Cerebellar nuclear complex (tissue), 1 donor: ENCODE measurements at regions not wholly inside any gene's neighbourhood (a gene's known extent, or its start where the extent isn't known, plus 50 kb on each side); places are given as distances from the start of the nearest gene placed in this dataset.

Experiments used
- DNase-seq, 2 experiments: peaks; one replicate each; lab custom pipeline; 2025; lab: John Stamatoyannopoulos, UW

- DNase-seq = no peak
Observed at GRCh38 chr11:25970726-25971508, 361.0 kb upstream of the ANO3 start.

DNA sequence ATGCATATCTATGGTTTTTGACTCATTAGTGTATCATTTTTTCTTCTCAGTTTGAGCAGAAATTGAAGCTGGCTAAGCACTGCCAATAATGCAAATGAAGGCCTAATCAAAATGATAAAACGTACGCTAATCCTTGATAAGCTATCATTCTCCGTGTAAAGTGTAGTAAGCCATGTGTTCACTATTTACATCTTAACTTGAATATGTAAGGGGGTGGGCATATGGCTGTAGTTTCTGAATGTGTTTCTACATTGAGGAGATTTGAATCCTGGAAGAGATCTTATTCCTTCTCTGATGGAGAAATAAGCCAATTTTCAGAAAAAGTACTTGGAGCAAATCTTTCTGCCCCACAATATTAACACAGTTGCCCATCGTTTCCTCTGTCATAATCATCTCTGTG is 351.8 kb upstream of the ANO3 start:
- DNase-seq = no peak

- no peak for DNase-seq
Observed at GRCh38 chr11:25981998-25982397, 349.9 kb upstream of the ANO3 start.

- DNase-seq = no peak
Observed at GRCh38 chr11:25983280-25983679, 348.6 kb upstream of the ANO3 start.

DNA sequence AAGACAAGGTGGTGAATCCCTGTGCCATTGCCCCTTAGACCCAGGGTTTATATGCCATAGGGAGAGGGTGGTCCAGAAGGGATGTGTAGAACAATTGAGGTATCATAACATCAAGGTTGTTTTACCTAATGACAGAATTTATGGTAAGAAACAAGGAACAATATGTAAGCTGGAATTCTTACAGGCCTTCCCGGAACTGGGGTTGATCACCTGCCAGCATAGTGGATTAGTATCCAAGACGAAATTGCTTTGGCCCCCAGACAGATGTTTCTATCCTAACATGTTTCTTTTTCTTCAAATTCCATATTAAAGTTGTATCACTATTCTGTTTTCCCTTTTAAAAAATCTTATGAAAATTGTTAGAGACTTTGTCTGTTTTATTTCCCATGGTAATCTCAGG is 343.8 kb upstream of the ANO3 start:
- no peak for DNase-seq

DNA sequence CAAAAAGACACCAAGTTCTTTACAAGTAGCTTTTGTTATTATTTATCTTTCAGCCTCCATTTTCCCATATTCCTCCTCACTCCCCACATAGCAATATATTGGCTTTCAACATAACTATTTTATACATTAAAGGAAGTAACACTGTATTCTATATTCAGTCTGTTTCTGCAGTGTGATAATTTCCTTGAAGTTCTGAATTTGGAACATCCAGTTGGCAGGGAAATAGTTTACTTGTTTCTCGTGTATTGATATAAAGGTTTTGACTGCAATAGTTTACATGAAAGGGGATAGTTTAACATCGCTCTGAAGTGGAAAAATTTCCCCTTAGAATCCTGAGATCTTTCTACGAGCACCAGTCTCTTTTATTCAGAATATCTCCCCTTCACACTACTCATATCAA is 341.5 kb upstream of the ANO3 start:
- DNase-seq = no peak

DNA sequence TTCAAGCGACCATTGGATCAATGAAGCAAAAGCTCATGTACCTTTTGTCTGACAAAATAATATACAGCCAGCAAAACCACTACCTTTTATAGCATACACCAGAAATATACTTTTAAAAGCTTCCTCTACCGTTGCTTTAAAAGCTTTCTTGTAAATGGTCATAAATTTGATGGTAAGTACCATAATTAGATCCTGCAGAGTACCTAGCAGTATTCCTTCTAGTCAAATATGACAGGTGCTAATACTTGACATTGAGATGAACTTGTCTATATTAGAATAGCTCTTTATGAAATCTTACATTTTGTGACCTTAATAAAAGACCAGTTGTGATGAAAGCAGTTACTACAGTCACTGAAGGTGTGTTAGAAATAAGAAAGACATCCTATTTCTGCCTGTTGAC is 340.5 kb upstream of the ANO3 start:
- DNase-seq = no peak

DNA sequence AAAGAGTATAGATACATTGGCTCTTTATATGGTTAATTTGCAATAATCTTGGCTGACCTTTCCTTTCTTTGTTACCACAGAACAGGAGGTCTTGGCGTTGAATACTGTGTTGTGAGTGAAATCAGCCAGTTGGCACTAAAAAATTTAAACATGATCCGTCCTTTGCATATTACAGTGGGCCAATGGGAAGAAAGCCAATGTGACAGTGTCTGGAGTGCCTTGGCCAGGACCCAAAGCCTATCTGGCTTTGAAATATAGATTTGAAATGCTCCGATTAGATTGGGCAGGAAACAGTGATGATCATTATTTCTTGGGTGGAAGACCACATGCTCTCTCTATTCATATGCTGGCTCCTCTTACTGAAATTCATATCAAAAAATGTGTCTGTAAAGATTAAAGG is 339.6 kb upstream of the ANO3 start:
- no peak for DNase-seq

DNA sequence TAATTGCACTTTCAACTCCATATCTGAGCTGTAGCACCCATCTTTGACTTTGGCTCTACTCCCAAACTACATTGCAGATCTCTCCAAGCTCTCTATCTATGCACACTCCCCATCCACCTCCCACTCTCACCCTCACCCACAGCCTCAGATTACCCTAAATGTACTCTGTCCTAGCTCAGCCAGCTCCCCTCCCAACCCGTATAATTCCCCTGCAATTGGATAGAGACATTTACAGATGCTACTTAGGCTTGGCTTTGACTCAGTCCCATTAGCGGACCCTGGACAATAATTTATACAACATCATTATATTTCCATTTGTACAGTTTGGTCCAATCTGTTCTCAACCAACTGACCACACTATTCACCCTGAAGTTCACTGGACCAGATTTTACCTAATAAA is 338.9 kb upstream of the ANO3 start:
- DNase-seq = no peak

GRCh38 chr11:26011474-26011873 is 320.5 kb upstream of the ANO3 start:
- no peak for DNase-seq

- no peak for DNase-seq
Observed at GRCh38 chr11:26014456-26015115, 317.3 kb upstream of the ANO3 start.

DNA sequence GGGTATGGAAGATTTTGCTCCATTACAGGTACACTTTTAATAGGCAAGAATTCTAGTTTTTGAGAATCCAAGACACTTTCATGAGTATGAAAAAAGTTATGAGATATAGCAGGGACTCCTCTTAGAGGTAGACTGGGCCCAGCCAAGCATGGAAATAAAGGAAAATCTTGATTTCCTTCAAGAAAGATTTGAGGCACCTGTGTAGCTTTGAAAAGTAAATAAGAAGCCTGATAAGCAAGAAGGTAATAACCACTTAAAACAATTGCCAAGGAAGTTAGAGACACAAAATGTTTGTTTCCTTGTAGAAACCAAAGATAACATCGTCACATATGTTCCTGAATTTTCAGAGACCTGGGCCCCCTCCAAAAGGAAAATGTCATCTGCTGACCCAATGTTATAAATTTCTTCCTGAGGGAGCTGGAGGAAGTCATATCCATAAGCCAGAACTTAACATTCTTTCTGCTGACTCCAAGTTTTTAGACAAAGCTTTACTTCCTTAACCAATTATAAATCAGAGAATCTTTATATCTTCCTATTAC is 314.5 kb upstream of the ANO3 start:
- no peak for DNase-seq

DNA sequence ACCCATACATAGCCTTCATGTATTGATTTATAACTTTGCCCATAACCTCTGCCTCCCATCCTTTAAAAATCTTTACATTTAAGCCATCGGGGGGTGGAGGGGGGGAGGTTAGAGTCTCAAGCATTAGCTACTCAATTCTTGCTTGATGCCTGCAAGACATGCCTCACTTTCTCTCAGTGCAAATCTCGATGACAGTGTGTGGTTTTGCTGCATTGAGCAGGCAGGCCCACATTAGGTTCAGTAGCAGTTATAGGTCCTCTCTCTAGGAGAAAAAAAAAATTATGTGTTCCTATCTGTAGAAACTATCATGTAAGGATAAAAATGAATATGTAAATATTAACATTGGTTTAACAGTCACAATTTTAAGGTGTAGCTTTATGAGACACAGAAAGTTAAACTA is 314.0 kb upstream of the ANO3 start:
- no peak for DNase-seq

GRCh38 chr11:26018336-26018735 is 313.6 kb upstream of the ANO3 start:
- no peak for DNase-seq

GRCh38 chr11:26019386-26019785 is 312.5 kb upstream of the ANO3 start:
- no peak for DNase-seq

DNA sequence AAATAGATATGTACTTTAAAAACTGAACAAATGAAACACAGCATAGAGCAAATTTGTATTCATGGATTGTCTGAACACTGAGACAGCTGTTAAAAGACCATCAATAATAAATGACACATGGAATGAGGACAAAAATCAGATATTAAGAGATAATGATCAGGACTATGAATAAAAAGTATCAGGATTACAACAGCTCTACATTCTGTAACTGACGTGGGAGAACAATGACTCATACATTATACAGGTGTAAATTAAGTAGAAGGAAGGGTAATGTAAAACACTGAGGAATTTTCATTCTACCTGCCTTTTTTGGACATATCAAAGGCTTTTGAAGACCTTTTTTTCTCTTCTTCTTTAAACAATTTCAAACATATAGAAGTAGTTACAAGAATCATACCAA is 310.9 kb upstream of the ANO3 start:
- DNase-seq = no peak

DNA sequence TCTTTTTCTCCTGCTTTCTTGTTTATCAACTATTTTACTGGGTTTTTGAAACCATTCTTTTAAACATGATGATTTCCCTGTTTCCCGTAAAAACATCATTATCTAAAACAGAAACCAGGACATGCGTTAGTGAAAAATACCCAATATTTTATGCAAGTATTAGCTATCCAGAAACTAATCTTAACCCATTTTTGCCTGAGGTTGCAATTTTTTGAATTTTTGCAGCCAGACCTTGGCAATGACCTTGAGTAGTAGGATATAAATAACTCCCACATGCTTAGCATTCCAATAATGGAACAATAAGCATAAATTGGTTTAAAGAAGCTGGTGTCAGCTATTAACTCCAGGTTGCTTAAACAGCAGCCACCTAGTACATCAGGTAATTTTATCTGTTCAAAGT is 308.9 kb upstream of the ANO3 start:
- DNase-seq = no peak

- no peak for DNase-seq
Observed at GRCh38 chr11:26025676-26026075, 306.3 kb upstream of the ANO3 start.

DNA sequence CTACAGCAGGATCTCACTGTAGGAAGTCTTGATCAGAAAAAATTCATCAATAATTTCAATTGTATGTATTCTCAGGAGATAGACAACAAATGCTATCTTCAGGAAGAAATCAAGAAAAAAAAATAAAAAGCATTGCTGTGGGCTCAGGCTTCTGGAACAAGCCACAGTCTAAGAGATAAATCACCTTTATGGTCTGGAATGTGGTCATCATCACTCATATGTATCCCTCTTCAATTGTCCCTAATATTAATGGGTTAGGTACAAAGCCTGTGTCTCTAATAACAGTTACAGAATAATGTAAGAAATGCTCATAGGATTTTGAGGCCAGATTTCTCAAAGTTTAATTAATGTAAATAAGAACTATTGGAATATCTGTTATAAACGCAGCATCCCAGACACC is 305.9 kb upstream of the ANO3 start:
- no peak for DNase-seq

DNA sequence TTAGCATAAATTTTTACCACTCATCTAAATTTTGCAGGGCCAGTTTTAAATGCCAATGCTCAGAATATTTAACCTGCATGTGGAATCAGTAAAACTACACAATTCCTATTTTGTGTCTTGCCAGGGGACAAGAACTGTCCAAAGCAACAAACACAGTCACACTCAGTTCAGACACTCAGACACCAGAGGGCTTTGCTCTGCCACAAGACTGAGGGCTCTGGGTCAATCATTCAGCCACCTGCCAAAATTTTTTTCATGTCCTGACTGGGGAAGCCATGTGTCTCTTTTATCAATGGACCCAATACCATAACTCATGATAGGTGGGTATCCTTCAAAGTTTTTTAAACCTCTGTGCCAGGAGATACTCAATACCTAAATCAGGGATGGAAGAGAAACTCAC is 304.0 kb upstream of the ANO3 start:
- no peak for DNase-seq

GRCh38 chr11:26028393-26028911 is 303.5 kb upstream of the ANO3 start:
- no peak for DNase-seq

DNA sequence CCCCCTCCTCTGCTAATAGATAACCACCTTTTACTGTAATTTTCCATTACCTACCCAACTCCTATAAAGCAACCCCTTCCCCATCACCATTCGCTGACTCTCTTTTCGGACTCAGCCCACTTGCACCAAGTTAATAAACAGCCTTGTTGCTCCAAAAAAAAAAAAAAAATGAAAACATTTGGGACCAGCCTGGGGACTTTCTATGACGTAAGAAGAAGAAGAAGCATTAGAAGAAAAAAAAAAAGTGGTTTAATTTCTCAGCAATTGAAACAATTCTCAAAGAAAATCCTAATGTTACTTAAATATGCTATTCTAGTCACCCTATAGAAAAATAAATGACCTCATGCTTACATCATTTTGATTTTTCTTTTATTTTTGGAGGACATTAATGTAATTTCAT is 301.5 kb upstream of the ANO3 start:
- DNase-seq = no peak

GRCh38 chr11:26032241-26032640 is 299.7 kb upstream of the ANO3 start:
- DNase-seq = no peak
